SH-SY5Y (cell line): ENCODE measurements at regions not wholly inside any gene's neighbourhood (a gene's known extent, or its start where the extent isn't known, plus 50 kb on each side); places are given as distances from the start of the nearest gene placed in this dataset.

Experiments
- GATA2 ChIP-seq: IDR thresholded peaks from 2 replicates; pipeline ENCODE4 v1.6.1; 2011; ENCODE audit warnings: mild to moderate bottlenecking, low read depth, low read length
- GATA3 ChIP-seq: IDR thresholded peaks from 2 replicates; pipeline ENCODE4 v1.6.1; 2011; ENCODE audit warnings: low read depth, mild to moderate bottlenecking, low read length, moderate library complexity

GRCh38 chr12:25717552-25717951 is 164.5 kb upstream of the LMNTD1 start:
- TF ChIP-seq GATA3, result no peak
- no peak for TF ChIP-seq GATA2
